WTC11 (cell line): ENCODE measurements at regions not wholly inside any gene's neighbourhood (a gene's known extent, or its start where the extent isn't known, plus 50 kb on each side); places are given as distances from the start of the nearest gene placed in this dataset.

Source experiments
- ATAC-seq: fragments of 200-7000 bp; cut with Tn5 transposase; 2 replicates; pipeline ENCODE4 v1.10.0; 2021; ENCODE audit warnings: mild to moderate bottlenecking, moderate library complexity
- CTCF ChIA-PET: fragments of 300-600 bp; sonication (Branson Sonifier 250); formaldehyde crosslinking; loops from one replicate; lab custom pipeline; 2021; ENCODE audit warnings: antibody characterized with exemption; lab: Charles Lee
- POLR2A ChIA-PET: fragments of 350-600 bp; sonication (Branson Sonifier 250); formaldehyde crosslinking; loops from one replicate; lab custom pipeline; 2021; ENCODE audit warnings: antibody characterized with exemption; lab: Charles Lee
- DNase-seq: peaks from one replicate; pipeline ENCODE4 v3.0.0; 2021; ENCODE audit warnings: low spot score
- H3K27ac Mint-ChIP-seq: 2 replicates; pipeline ENCODE4 v1.8.0; 2021; ENCODE audit warnings: mixed read lengths
- H3K27me3 Mint-ChIP-seq: 2 replicates; pipeline ENCODE4 v1.8.0; 2021; ENCODE audit warnings: low read depth, mild to moderate bottlenecking, moderate library complexity, mixed read lengths
- H3K36me3 Mint-ChIP-seq: 2 replicates; pipeline ENCODE4 v1.8.0; 2021; ENCODE audit warnings: mixed read lengths
- H3K4me1 Mint-ChIP-seq: 2 replicates; pipeline ENCODE4 v1.8.0; 2022; ENCODE audit warnings: mixed read lengths
- H3K4me3 Mint-ChIP-seq: 2 replicates; pipeline ENCODE4 v1.8.0; 2021; ENCODE audit warnings: mild to moderate bottlenecking, moderate library complexity, mixed read lengths
- H3K9me3 Mint-ChIP-seq: 2 replicates; pipeline ENCODE4 v1.8.0; 2021; ENCODE audit warnings: mixed read lengths
- ARID4B ChIP-seq: sonication (generic); formaldehyde crosslinking; IDR thresholded peaks from 2 replicates; pipeline ENCODE4 v1.8.0; 2023; ENCODE audit warnings: missing genetic modification reagents, mild to moderate bottlenecking, borderline replicate concordance
- CREB1 ChIP-seq: sonication (generic); formaldehyde crosslinking; IDR thresholded peaks from 2 replicates; pipeline ENCODE4 v1.8.0; 2023; ENCODE audit warnings: mild to moderate bottlenecking, missing genetic modification reagents
- E2F5 ChIP-seq: sonication (generic); formaldehyde crosslinking; IDR thresholded peaks from 2 replicates; pipeline ENCODE4 v1.8.1; 2022; ENCODE audit warnings: mild to moderate bottlenecking, moderate library complexity, missing genetic modification reagents
- EMX1 ChIP-seq: fragments of 250-450 bp; sonication (Bioruptor Pico); IDR thresholded peaks from 2 replicates; pipeline ENCODE4 v1.8.0; 2021; ENCODE audit warnings: mild to moderate bottlenecking
- ESRRA ChIP-seq: sonication (generic); formaldehyde crosslinking; IDR thresholded peaks from 2 replicates; pipeline ENCODE4 v1.8.1; 2022; ENCODE audit warnings: mild to moderate bottlenecking, missing genetic modification reagents, borderline replicate concordance
- GABPB1 ChIP-seq: sonication (generic); formaldehyde crosslinking; IDR thresholded peaks from 2 replicates; pipeline ENCODE4 v1.8.1; 2023; ENCODE audit warnings: mild to moderate bottlenecking, missing genetic modification reagents
- GTF2I ChIP-seq: fragments of 250-450 bp; sonication (Bioruptor Pico); conservative IDR thresholded peaks from 2 replicates; pipeline ENCODE4 v1.4.0; 2021; ENCODE audit warnings: mild to moderate bottlenecking
- MAX ChIP-seq: sonication (generic); formaldehyde crosslinking; IDR thresholded peaks from 2 replicates; pipeline ENCODE4 v1.8.0; 2022; ENCODE audit warnings: mild to moderate bottlenecking, missing genetic modification reagents
- MXD4 ChIP-seq: fragments of 250-450 bp; sonication (Bioruptor Pico); IDR thresholded peaks from 2 replicates; pipeline ENCODE4 v1.8.0; 2021; ENCODE audit warnings: mild to moderate bottlenecking, moderate library complexity, borderline replicate concordance
- MYBL2 ChIP-seq: sonication (generic); formaldehyde crosslinking; IDR thresholded peaks from 2 replicates; pipeline ENCODE4 v1.8.1; 2023; ENCODE audit warnings: mild to moderate bottlenecking, moderate library complexity, missing genetic modification reagents
- OVOL2 ChIP-seq: fragments of 250-450 bp; sonication (Bioruptor Pico); IDR thresholded peaks from 2 replicates; pipeline ENCODE4 v1.9.0; 2021; ENCODE audit warnings: mild to moderate bottlenecking, borderline replicate concordance
- SMAD4 ChIP-seq: sonication (generic); formaldehyde crosslinking; IDR thresholded peaks from 2 replicates; pipeline ENCODE4 v1.8.0; 2022; ENCODE audit warnings: mild to moderate bottlenecking, missing genetic modification reagents
- SOX15 ChIP-seq: fragments of 250-450 bp; sonication (Bioruptor Pico); IDR thresholded peaks from 2 replicates; pipeline ENCODE4 v1.9.0; 2021; ENCODE audit warnings: mild to moderate bottlenecking
- SP1 ChIP-seq: sonication (generic); formaldehyde crosslinking; conservative IDR thresholded peaks from 2 replicates; pipeline ENCODE4 v1.8.1; 2022; ENCODE audit warnings: missing genetic modification reagents
- TCF7 ChIP-seq: sonication (generic); formaldehyde crosslinking; IDR thresholded peaks from 2 replicates; pipeline ENCODE4 v1.8.0; 2022; ENCODE audit warnings: mild to moderate bottlenecking, low read depth, missing genetic modification reagents, moderate library complexity
- TP53 ChIP-seq: sonication (generic); formaldehyde crosslinking; IDR thresholded peaks from 2 replicates; pipeline ENCODE4 v1.8.1; 2023; ENCODE audit warnings: mild to moderate bottlenecking, missing genetic modification reagents
- USF1 ChIP-seq: sonication (generic); formaldehyde crosslinking; IDR thresholded peaks from 2 replicates; pipeline ENCODE4 v1.8.0; 2022; ENCODE audit warnings: mild to moderate bottlenecking, missing genetic modification reagents
- ZBTB21 ChIP-seq: sonication (generic); formaldehyde crosslinking; IDR thresholded peaks from 2 replicates; pipeline ENCODE4 v1.8.1; 2023; ENCODE audit warnings: mild to moderate bottlenecking, missing genetic modification reagents, borderline replicate concordance
- ZMAT4 ChIP-seq: fragments of 250-450 bp; sonication (Bioruptor Pico); IDR thresholded peaks from 2 replicates; pipeline ENCODE4 v1.9.0; 2021; ENCODE audit warnings: mild to moderate bottlenecking
- ZNF121 ChIP-seq: sonication (generic); formaldehyde crosslinking; IDR thresholded peaks from 2 replicates; pipeline ENCODE4 v1.8.0; 2023; ENCODE audit warnings: missing genetic modification reagents
- ZNF138 ChIP-seq: sonication (generic); formaldehyde crosslinking; conservative IDR thresholded peaks from 2 replicates; pipeline ENCODE4 v1.8.1; 2022; ENCODE audit warnings: mild to moderate bottlenecking, moderate library complexity, missing genetic modification reagents
- ZNF232 ChIP-seq: sonication (generic); formaldehyde crosslinking; IDR thresholded peaks from 2 replicates; pipeline ENCODE4 v1.8.0; 2022; ENCODE audit warnings: mild to moderate bottlenecking, missing genetic modification reagents
- ZNF423 ChIP-seq: fragments of 250-450 bp; sonication (Bioruptor Pico); IDR thresholded peaks from 2 replicates; pipeline ENCODE4 v2.1.2; 2022; ENCODE audit warnings: mild to moderate bottlenecking, moderate library complexity
- ZNF671 ChIP-seq: fragments of 250-450 bp; sonication (Bioruptor Pico); IDR thresholded peaks from 2 replicates; pipeline ENCODE4 v1.8.0; 2021; ENCODE audit warnings: mild to moderate bottlenecking
- TF ChIP-seq, protein P1 (sequence below): fragments of 250-450 bp; sonication (Bioruptor Pico); IDR thresholded peaks from 2 replicates; pipeline ENCODE4 v1.9.0; 2021; ENCODE audit warnings: moderate library complexity, mild to moderate bottlenecking, inconsistent platforms, borderline replicate concordance
- TF ChIP-seq, protein P2 (sequence below): sonication (generic); formaldehyde crosslinking; IDR thresholded peaks from 2 replicates; pipeline ENCODE4 v1.8.1; 2022; ENCODE audit warnings: low read depth, mild to moderate bottlenecking, moderate library complexity, missing genetic modification reagents, borderline replicate concordance
- TF ChIP-seq, protein P3 (sequence below): fragments of 200-600 bp; IDR thresholded peaks from 2 replicates; pipeline ENCODE4 v1.8.0; 2022; ENCODE audit warnings: antibody characterized with exemption

DNA sequence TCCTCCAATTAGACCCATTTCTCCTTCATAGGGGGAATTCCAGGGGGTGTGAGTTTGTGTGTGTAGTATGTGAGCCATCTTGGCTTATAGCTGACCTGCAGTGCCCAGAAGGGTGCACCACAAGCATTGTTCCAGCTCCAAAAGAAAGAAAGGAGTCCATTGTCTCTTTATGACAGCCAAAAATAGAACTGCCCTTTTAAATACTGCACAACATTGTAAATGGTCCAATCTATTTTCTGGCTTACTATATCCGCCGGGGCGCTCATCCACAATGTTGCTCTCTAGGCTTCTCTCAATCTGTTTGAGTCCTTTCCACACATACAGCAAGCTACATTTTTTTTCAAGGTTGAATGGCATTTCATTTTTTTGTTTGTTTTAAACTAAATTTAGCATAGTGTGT, 517.5 kb downstream of the STK39 start:
- Mint-ChIP-seq H3K9me3 (no peaks in the 10 kb centered on the region), H3K4me3 (no peak overlapping the region), H3K27ac (no peak overlapping the region), H3K27me3 (no peaks in the 10 kb centered on the region), H3K36me3 (no peaks in the 10 kb centered on the region), H3K4me1 (peaks cover 32% of the 10 kb centered on the region)
- ATAC-seq (no peak), DNase-seq (no peak)
- CTCF ChIA-PET = no interaction called here
- POLR2A ChIA-PET = no interaction called here
- TF ChIP-seq SOX15 (CRISPR knock-in tag) (no peak), SMAD4 (CRISPR knock-in tag) (no peak), TCF7 (CRISPR knock-in tag) (no peak), TP53 (CRISPR knock-in tag) (no peak), ZBTB21 (CRISPR knock-in tag) (no peak), ARID4B (CRISPR knock-in tag) (no peak), MXD4 (CRISPR knock-in tag) (no peak), E2F5 (CRISPR knock-in tag) (no peak), ESRRA (CRISPR knock-in tag) (no peak), OVOL2 (CRISPR knock-in tag) (no peak), CREB1 (CRISPR knock-in tag) (no peak), EMX1 (no peak), GTF2I (CRISPR knock-in tag) (no peak), ZMAT4 (CRISPR knock-in tag) (no peak)
- TF ChIP-seq, protein P1, sequence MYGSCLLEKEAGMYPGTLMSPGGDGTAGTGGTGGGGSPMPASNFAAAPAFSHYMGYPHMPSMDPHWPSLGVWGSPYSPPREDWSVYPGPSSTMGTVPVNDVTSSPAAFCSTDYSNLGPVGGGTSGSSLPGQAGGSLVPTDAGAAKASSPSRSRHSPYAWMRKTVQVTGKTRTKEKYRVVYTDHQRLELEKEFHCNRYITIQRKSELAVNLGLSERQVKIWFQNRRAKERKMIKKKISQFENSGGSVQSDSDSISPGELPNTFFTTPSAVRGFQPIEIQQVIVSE (CRISPR knock-in tag) = no peak

- Mint-ChIP-seq H3K27ac (no peak overlapping the region), H3K36me3 (no peaks in the 10 kb centered on the region), H3K4me3 (no peak overlapping the region), H3K4me1 (peaks cover 20% of the 10 kb centered on the region), H3K27me3 (no peaks in the 10 kb centered on the region), H3K9me3 (no peaks in the 10 kb centered on the region)
- ATAC-seq = no peak
- ChIA-PET CTCF (no interaction called here), POLR2A (no interaction called here)
- DNase-seq = no peak
- TF ChIP-seq ZNF232 (CRISPR knock-in tag) = no peak
- TF ChIP-seq SP1 (CRISPR knock-in tag) = no peak
- no peak for TF ChIP-seq ZNF138 (CRISPR knock-in tag)
- no peak for TF ChIP-seq ZNF423 (CRISPR knock-in tag)
- TF ChIP-seq USF1 (CRISPR knock-in tag) = no peak
- TF ChIP-seq, protein P2, sequence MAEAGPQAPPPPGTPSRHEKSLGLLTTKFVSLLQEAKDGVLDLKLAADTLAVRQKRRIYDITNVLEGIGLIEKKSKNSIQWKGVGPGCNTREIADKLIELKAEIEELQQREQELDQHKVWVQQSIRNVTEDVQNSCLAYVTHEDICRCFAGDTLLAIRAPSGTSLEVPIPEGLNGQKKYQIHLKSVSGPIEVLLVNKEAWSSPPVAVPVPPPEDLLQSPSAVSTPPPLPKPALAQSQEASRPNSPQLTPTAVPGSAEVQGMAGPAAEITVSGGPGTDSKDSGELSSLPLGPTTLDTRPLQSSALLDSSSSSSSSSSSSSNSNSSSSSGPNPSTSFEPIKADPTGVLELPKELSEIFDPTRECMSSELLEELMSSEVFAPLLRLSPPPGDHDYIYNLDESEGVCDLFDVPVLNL = no peak
- TF ChIP-seq ZNF671 = no peak
- no peak for TF ChIP-seq ZNF121 (CRISPR knock-in tag)
- TF ChIP-seq MYBL2 (CRISPR knock-in tag) = no peak
- TF ChIP-seq, protein P1 (CRISPR knock-in tag) = no peak
- TF ChIP-seq, protein P3, sequence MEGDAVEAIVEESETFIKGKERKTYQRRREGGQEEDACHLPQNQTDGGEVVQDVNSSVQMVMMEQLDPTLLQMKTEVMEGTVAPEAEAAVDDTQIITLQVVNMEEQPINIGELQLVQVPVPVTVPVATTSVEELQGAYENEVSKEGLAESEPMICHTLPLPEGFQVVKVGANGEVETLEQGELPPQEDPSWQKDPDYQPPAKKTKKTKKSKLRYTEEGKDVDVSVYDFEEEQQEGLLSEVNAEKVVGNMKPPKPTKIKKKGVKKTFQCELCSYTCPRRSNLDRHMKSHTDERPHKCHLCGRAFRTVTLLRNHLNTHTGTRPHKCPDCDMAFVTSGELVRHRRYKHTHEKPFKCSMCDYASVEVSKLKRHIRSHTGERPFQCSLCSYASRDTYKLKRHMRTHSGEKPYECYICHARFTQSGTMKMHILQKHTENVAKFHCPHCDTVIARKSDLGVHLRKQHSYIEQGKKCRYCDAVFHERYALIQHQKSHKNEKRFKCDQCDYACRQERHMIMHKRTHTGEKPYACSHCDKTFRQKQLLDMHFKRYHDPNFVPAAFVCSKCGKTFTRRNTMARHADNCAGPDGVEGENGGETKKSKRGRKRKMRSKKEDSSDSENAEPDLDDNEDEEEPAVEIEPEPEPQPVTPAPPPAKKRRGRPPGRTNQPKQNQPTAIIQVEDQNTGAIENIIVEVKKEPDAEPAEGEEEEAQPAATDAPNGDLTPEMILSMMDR = no peak
- no peak for TF ChIP-seq MAX (CRISPR knock-in tag)
- no peak for TF ChIP-seq GABPB1
These were observed 520.6 kb downstream of the STK39 start for GRCh38 chr2:167726788-167727187.
